GM21526 (cell line): ENCODE measurements at regions not wholly inside any gene's neighbourhood (a gene's known extent, or its start where the extent isn't known, plus 50 kb on each side); places are given as distances from the start of the nearest gene placed in this dataset.
A peak's percentile ranks its signal among the peaks of the same experiment; 100 is the strongest.

Source experiments
- ATAC-seq: cut with Tn5 transposase; IDR thresholded peaks from one replicate; pipeline ENCODE4 v1.9.1; 2021; ENCODE audit warnings: moderate library complexity; ENCODE audit not compliant: unreplicated experiment, low FRiP score

GRCh38 chr10:84075226-84076046 lies 63.9 kb upstream of the GHITM start:
- no peak for ATAC-seq

- ATAC-seq, result no peak
Observed at GRCh38 chr10:84076047-84076388, 63.3 kb upstream of the GHITM start.

- ATAC-seq, result peak; percentile 77
Observed at GRCh38 chr10:84076540-84077195, 62.6 kb upstream of the GHITM start.

GRCh38 chr10:84077768-84078167 lies 61.5 kb upstream of the GHITM start:
- no peak for ATAC-seq

GRCh38 chr10:84078771-84079170 lies 60.5 kb upstream of the GHITM start:
- no peak for ATAC-seq

GRCh38 chr10:84084342-84084741 lies 55.0 kb upstream of the GHITM start:
- no peak for ATAC-seq

GRCh38 chr10:84087202-84087601 lies 52.1 kb upstream of the GHITM start:
- ATAC-seq, result no peak

GRCh38 chr10:84088626-84089025 lies 50.7 kb upstream of the GHITM start:
- ATAC-seq, result no peak

- ATAC-seq, result no peak
Observed at GRCh38 chr10:84089162-84089561, 50.1 kb upstream of the GHITM start.
